C4-2B (cell line): ENCODE measurements at regions not wholly inside any gene's neighbourhood (a gene's known extent, or its start where the extent isn't known, plus 50 kb on each side); places are given as distances from the start of the nearest gene placed in this dataset.

Experiments
- CTCF ChIP-seq: fragments of 450-650 bp; conservative IDR thresholded peaks from 2 replicates; pipeline ENCODE4 v1.5.1; 2017; ENCODE audit warnings: mild to moderate bottlenecking
- ZFX ChIP-seq: fragments of 450-650 bp; IDR thresholded peaks from 2 replicates; pipeline ENCODE4 v1.6.1; 2017

GRCh38 chr4:149885896-149886295 is 70.3 kb upstream of the IQCM start:
- TF ChIP-seq CTCF (no peak), ZFX (no peak)
